Esophagus muscularis mucosa (tissue), 4 donors: ENCODE measurements at regions not wholly inside any gene's neighbourhood (a gene's known extent, or its start where the extent isn't known, plus 50 kb on each side); places are given as distances from the start of the nearest gene placed in this dataset.
"Not testable (repeated sequence)": the region's sequence is repeated elsewhere in the genome, so short reads cannot be mapped to it uniquely, and the experiment has no call there.

Experiments used
- DNase-seq: peaks from one replicate; pipeline ENCODE4 v3.0.0-alpha.2; 2017; ENCODE audit errors: extremely low spot score
- H3K27ac ChIP-seq, 4 donors: fragments of 200-600 bp; sonication (generic); replicated peaks in 1 of 4; 1 replicate in 3 of 4; 2 replicates in 1 of 4; pipeline ENCODE4 v1.5.1; 2016 to 2019; ENCODE audit warnings: mild to moderate bottlenecking in 1 of 4
- H3K27me3 ChIP-seq, 4 donors: fragments of 200-600 bp; sonication (generic); one replicate each; pipeline versions ENCODE4 v1.5.1 to v1.6.0; 2016 to 2019
- H3K36me3 ChIP-seq, 4 donors: fragments of 200-600 bp; sonication (generic); one replicate each; pipeline ENCODE4 v1.5.1; 2016 to 2019
- H3K4me1 ChIP-seq, 4 donors: fragments of 200-600 bp; sonication (generic); one replicate each; pipeline ENCODE4 v1.5.1; 2016 to 2019
- H3K4me3 ChIP-seq, 4 donors: fragments of 200-600 bp; sonication (generic); 1 replicate in 2 of 4; 2 replicates in 2 of 4; pipeline ENCODE4 v1.5.1; 2016 to 2019; ENCODE audit warnings: mild to moderate bottlenecking in 4 of 4, moderate library complexity in 1 of 4
- H3K9me3 ChIP-seq, 4 donors: fragments of 200-600 bp; sonication (generic); 1 replicate in 3 of 4; 2 replicates in 1 of 4; pipeline ENCODE4 v1.5.1; 2016 to 2019
- EP300 ChIP-seq: sonication (generic); formaldehyde crosslinking; IDR thresholded peaks from one replicate; pipeline ENCODE4 v1.6.1; 2017; ENCODE audit warnings: antibody characterized with exemption
- POLR2A ChIP-seq: fragments of 450-650 bp; IDR thresholded peaks from one replicate; pipeline ENCODE4 v1.6.1; 2017; ENCODE audit warnings: antibody characterized with exemption, moderate library complexity, mild to moderate bottlenecking, low read depth
- POLR2AphosphoS5 ChIP-seq, 2 donors: sonication (generic); formaldehyde crosslinking; IDR thresholded peaks; one replicate each; pipeline ENCODE4 v1.6.1; 2017; ENCODE audit warnings: antibody characterized with exemption in 2 of 2
- WGBS: methylation state at CpG from one replicate; pipeline ENCODE4 v1.1.5; 2018; 5-methylcytosine and 5-hydroxymethylcytosine counted together
- intact Hi-C: fragments of 100-400 bp; cut with DNase I; formaldehyde crosslinking; loops from one replicate; pipeline ENCODE4 v1.15.1; 2023
- TF ChIP-seq, protein P1 (sequence below), 3 experiments: fragments of 200-600 bp in 2 of 3; fragments of 450-650 bp in 1 of 3; sonication (generic) in 2 of 3; IDR thresholded peaks; one replicate each; pipeline ENCODE4 v1.5.1; 2017 to 2019; ENCODE audit warnings: antibody characterized with exemption in 3 of 3, mild to moderate bottlenecking in 2 of 3, moderate library complexity in 1 of 3

DNA sequence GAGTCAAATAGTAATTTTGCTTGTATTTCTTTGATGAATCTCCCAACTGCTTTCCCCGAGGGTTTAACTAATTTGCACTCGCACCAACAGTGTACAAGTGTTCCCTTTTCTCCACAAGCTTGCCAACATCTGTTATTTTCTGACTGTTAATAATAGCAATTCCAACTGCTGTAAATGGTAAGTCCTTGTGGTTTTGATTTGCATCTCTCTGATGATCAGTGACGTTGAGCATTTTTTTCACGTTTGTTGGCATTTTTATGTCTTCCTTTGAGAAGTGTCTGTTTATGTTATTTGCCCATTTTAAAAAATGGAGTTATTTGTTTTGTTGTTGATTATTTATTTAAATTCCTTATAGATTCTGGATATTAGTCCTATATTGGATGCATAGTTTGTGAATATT, 399.8 kb upstream of the MAN1A1 start:
- DNase-seq = no peak
- no peaks in the 10 kb centered on the region for H3K36me3 ChIP-seq
- H3K4me1 ChIP-seq = no peaks in the 10 kb centered on the region
- H3K9me3 ChIP-seq = no peaks in the 10 kb centered on the region
- intact Hi-C loops = no loop called here
- H3K4me3 ChIP-seq = no peak overlapping the region
- no peaks in the 10 kb centered on the region for H3K27me3 ChIP-seq
- TF ChIP-seq, protein P1, sequence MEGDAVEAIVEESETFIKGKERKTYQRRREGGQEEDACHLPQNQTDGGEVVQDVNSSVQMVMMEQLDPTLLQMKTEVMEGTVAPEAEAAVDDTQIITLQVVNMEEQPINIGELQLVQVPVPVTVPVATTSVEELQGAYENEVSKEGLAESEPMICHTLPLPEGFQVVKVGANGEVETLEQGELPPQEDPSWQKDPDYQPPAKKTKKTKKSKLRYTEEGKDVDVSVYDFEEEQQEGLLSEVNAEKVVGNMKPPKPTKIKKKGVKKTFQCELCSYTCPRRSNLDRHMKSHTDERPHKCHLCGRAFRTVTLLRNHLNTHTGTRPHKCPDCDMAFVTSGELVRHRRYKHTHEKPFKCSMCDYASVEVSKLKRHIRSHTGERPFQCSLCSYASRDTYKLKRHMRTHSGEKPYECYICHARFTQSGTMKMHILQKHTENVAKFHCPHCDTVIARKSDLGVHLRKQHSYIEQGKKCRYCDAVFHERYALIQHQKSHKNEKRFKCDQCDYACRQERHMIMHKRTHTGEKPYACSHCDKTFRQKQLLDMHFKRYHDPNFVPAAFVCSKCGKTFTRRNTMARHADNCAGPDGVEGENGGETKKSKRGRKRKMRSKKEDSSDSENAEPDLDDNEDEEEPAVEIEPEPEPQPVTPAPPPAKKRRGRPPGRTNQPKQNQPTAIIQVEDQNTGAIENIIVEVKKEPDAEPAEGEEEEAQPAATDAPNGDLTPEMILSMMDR (IDR thresholded peaks at IDR 0.05) = no peak
- TF ChIP-seq POLR2AphosphoS5 (IDR thresholded peaks at IDR 0.05) (no peak), POLR2A (no peak), EP300 (no peak)
- H3K27ac ChIP-seq = no peak overlapping the region
- 72% methylated on average over 4 of the region's 4 CpGs for WGBS

DNA sequence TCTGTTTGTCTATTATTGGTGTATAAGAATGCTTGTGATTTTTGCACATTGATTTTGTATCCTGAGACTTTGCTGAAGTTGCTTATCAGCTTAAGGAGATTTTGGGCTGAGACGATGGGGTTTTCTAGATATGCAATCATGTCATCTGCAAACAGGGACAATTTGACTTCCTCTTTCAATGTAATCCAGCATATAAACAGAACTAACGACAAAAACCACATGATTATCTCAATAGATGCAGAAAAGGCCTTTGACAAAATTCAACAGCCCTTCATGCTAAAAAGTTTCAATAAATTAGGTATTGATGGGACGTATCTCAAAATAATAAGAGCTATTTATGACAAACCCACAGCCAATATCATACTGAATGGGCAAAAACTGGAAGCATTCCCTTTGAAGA, 399.0 kb upstream of the MAN1A1 start:
- H3K4me3 ChIP-seq, H3K27ac ChIP-seq, H3K4me1 ChIP-seq, H3K36me3 ChIP-seq, H3K9me3 ChIP-seq, H3K27me3 ChIP-seq, DNase-seq, intact Hi-C loops: not testable (repeated sequence)
- 71% methylated on average over 3 of the region's 3 CpGs for WGBS

DNA sequence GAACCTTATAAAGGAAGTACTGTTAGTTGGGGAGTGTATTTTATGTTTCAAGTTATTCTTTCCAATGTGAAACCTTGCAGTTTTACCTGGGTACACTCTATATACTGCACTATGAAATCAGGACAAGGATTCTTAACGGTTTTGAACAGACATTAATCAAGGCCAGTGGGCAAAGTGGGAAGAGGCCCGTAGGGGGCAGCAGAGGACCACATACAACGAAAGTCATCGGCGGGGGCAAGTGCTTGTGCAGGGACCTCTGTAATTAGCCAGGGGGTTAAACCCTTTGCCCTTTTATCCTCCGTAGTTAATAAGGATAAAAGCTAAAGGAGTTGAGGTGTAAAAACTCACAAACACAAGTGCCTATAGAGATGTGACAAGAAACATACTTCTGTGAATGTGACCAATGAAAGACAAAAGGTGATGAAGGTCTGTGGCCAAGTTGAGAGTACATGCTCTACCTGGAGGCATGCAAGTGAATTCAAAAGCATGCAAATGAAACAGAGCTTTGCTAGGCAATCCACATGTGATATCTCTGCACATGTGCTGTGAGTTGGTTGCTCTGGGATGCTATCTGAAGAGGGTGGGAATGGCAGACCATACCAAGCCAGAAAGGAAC, 392.7 kb upstream of the MAN1A1 start:
- H3K27me3 ChIP-seq = no peaks in the 10 kb centered on the region
- no peak for DNase-seq
- H3K27ac ChIP-seq = no peak overlapping the region
- H3K4me1 ChIP-seq = no peaks in the 10 kb centered on the region
- WGBS = 17% methylated on average over 6 of the region's 6 CpGs
- H3K9me3 ChIP-seq = no peaks in the 10 kb centered on the region
- TF ChIP-seq POLR2AphosphoS5 (IDR thresholded peaks at IDR 0.05) (no peak), EP300 (no peak)
- TF ChIP-seq, protein P1 (IDR thresholded peaks at IDR 0.05) = peak; percentile 53 to 78 (median 63)
- no peak overlapping the region for H3K4me3 ChIP-seq
- intact Hi-C loops = no loop called here
- no peaks in the 10 kb centered on the region for H3K36me3 ChIP-seq

DNA sequence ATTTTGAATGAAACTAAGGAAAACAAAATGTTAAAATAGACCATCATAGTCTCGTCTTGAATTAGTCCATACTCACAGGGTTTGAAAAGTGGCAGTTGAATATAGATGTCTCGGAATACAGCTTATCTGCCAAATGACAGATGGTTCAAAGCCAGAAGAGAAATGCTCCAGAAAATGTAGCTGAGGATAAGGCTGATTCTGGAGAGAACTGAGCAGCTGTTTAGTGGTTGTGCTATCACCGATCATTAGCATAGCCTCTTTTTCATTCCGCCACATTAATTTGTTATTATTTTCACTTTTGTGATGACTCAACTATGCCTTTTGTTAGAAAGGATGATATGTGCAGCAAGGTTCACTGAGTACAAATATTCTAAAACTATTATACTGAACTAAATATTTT, 390.2 kb upstream of the MAN1A1 start:
- no peak for DNase-seq
- no peak overlapping the region for H3K27ac ChIP-seq
- H3K9me3 ChIP-seq = no peaks in the 10 kb centered on the region
- intact Hi-C loops = no loop called here
- no peak for TF ChIP-seq POLR2AphosphoS5 (IDR thresholded peaks at IDR 0.05)
- no peak for TF ChIP-seq EP300
- TF ChIP-seq, protein P1 (IDR thresholded peaks at IDR 0.05) = no peak
- TF ChIP-seq POLR2A = no peak
- no peaks in the 10 kb centered on the region for H3K36me3 ChIP-seq
- WGBS = 83% methylated on average over 4 of the region's 4 CpGs
- peaks cover 0 to 20% (median 18%) of the 10 kb centered on the region in 4 donors for H3K4me1 ChIP-seq
- no peaks in the 10 kb centered on the region for H3K27me3 ChIP-seq
- H3K4me3 ChIP-seq = no peak overlapping the region

DNA sequence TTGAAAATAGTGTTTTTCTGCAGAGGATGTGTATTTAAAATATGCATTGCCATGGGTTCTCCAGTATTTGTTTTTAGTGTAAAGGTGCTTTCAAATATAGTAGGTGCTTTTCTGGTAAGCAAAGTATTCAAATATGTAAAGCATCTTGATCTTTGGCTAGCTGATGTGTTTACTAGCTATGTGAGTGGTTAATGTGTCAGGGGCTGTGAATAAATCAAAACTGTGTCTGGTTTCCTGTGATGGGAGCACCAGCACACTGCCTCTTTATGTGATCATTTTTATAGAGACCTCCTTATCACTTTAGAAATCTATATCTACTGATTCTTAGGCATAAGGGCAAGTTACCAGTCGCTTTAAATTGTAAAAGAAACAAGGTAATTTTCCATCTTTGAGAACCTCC, 388.9 kb upstream of the MAN1A1 start:
- Histone ChIP-seq H3K27ac (no peak overlapping the region), H3K36me3 (no peaks in the 10 kb centered on the region), H3K4me1 (peaks cover 0 to 20% (median 18%) of the 10 kb centered on the region in 4 donors), H3K27me3 (no peaks in the 10 kb centered on the region), H3K9me3 (no peaks in the 10 kb centered on the region), H3K4me3 (no peak overlapping the region)
- 89% methylated on average over 1 of the region's 1 CpG for WGBS
- DNase-seq = no peak
- intact Hi-C loops = no loop called here
- TF ChIP-seq EP300 (no peak), POLR2A (no peak)
- TF ChIP-seq, protein P1 (IDR thresholded peaks at IDR 0.05) = no peak
